ENCODE measurements at regions not wholly inside any gene's neighbourhood (a gene's known extent, or its start where the extent isn't known, plus 50 kb on each side); places are given as distances from the start of the nearest gene placed in this dataset.

DNA sequence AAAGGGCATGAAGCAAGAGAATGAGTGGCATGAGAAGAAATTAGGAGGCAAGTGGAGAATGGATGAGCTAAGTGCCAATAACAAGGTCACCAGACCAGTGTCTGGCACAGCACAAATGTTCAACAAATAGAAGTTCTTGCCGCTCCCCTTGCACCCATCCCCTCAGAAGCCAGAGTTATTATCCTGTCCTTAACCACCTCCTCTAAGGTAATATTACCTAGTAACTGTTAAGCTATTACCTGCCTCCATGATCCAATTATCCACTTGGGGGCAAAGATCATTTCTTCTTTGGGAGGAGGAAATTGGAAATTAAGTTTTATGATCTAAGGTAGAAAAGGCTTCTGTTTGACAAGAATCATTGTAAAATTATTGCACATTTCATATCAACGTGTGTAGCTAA, 133.8 kb downstream of the FOXA2 start:
- DNase-seq (ENCODE audit: low spot score in 2 of 2) = no peak
- in situ Hi-C loops (cut with MboI; ENCODE audit: low sequenced_read_pairs) = no loop called here
- no peaks in the 10 kb centered on the region for H3K27me3 ChIP-seq (ENCODE audit: low read depth)
- no peaks in the 10 kb centered on the region for H3K36me3 ChIP-seq (replicated peaks)
- H3K4me1 ChIP-seq = no peaks in the 10 kb centered on the region
- H3K9me3 ChIP-seq = no peaks in the 10 kb centered on the region
- no peak overlapping the region for H3K4me3 ChIP-seq

- no peaks in the 10 kb centered on the region for H3K4me1 ChIP-seq
- H3K4me3 ChIP-seq = no peak overlapping the region
- in situ Hi-C loops (cut with MboI; ENCODE audit: low sequenced_read_pairs) = no loop called here
- no peaks in the 10 kb centered on the region for H3K9me3 ChIP-seq
- H3K36me3 ChIP-seq (replicated peaks) = no peaks in the 10 kb centered on the region
- no peak for DNase-seq (ENCODE audit: low spot score in 2 of 2)
- no peaks in the 10 kb centered on the region for H3K27me3 ChIP-seq (ENCODE audit: low read depth)
These were observed 135.0 kb downstream of the FOXA2 start for GRCh38 chr20:22449188-22449973.

- no peaks in the 10 kb centered on the region for H3K9me3 ChIP-seq
- DNase-seq (ENCODE audit: low spot score in 2 of 2) = no peak
- no peak overlapping the region for H3K4me3 ChIP-seq
- H3K27me3 ChIP-seq (ENCODE audit: low read depth) = no peaks in the 10 kb centered on the region
- H3K4me1 ChIP-seq = no peaks in the 10 kb centered on the region
- in situ Hi-C loops (cut with MboI; ENCODE audit: low sequenced_read_pairs) = no loop called here
- H3K36me3 ChIP-seq (replicated peaks) = no peaks in the 10 kb centered on the region
These were observed 137.0 kb downstream of the FOXA2 start for GRCh38 chr20:22447447-22447778.

GRCh38 chr20:22446613-22447446, 137.5 kb downstream of the FOXA2 start:
- Histone ChIP-seq H3K36me3 (replicated peaks) (no peaks in the 10 kb centered on the region), H3K9me3 (no peaks in the 10 kb centered on the region), H3K4me1 (no peaks in the 10 kb centered on the region), H3K27me3 (ENCODE audit: low read depth) (no peaks in the 10 kb centered on the region), H3K4me3 (no peak overlapping the region)
- DNase-seq (ENCODE audit: low spot score in 2 of 2) = no peak
- in situ Hi-C loops (cut with MboI; ENCODE audit: low sequenced_read_pairs) = no loop called here

GRCh38 chr20:22442318-22442717, 142.1 kb downstream of the FOXA2 start:
- no peak for DNase-seq (ENCODE audit: low spot score in 2 of 2)
- Histone ChIP-seq H3K4me1 (no peaks in the 10 kb centered on the region), H3K27me3 (ENCODE audit: low read depth) (no peaks in the 10 kb centered on the region), H3K4me3 (no peak overlapping the region), H3K36me3 (replicated peaks) (no peaks in the 10 kb centered on the region), H3K9me3 (no peaks in the 10 kb centered on the region)
- in situ Hi-C loops (cut with MboI; ENCODE audit: low sequenced_read_pairs) = no loop called here

DNA sequence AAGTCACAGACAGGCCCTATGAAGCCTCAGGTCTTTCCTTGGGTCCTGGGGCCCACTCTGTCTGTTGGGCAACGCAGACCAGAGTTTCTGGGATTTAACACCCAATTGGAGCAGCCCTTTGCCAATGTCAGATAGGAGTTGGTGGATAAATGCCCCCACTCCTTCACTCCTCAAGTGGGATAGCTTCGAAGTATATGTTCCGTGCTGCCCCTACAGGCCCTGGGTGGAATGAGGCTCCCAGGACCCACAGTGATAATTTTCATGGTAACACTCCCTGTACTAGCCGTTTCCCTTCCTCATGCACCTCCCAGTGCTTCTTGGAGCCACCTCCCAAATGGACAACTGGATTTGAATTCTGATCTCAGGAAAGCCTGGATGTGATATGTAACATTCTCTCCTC, 145.4 kb downstream of the FOXA2 start:
- in situ Hi-C loops (cut with MboI; ENCODE audit: low sequenced_read_pairs) = no loop called here
- H3K9me3 ChIP-seq = no peaks in the 10 kb centered on the region
- no peaks in the 10 kb centered on the region for H3K27me3 ChIP-seq (ENCODE audit: low read depth)
- no peaks in the 10 kb centered on the region for H3K36me3 ChIP-seq (replicated peaks)
- H3K4me3 ChIP-seq = no peak overlapping the region
- DNase-seq (ENCODE audit: low spot score in 2 of 2) = no peak
- H3K4me1 ChIP-seq = no peaks in the 10 kb centered on the region

DNA sequence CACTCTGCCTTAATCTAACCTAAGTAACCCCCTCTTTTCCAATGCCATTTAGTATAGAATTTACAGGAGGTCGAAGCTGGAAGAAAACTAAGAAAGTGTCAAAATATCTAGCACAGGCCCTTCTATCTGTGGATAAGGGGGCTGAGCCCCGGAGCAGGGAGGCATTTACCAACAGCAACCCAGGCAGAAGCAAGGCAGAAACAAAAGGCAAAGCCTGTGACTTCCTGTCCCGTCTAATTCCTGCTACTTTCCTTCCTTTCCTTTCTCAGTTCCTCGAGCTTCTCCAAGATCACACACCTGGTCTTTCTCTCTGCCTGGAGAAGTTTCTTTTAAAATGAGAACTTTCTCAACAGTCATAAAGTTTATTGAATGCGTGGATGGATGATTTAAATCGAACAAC, 146.0 kb downstream of the FOXA2 start:
- no peaks in the 10 kb centered on the region for H3K9me3 ChIP-seq
- H3K4me3 ChIP-seq = no peak overlapping the region
- in situ Hi-C loops (cut with MboI; ENCODE audit: low sequenced_read_pairs) = no loop called here
- no peak for DNase-seq (ENCODE audit: low spot score in 2 of 2)
- H3K27me3 ChIP-seq (ENCODE audit: low read depth) = no peaks in the 10 kb centered on the region
- no peaks in the 10 kb centered on the region for H3K36me3 ChIP-seq (replicated peaks)
- no peaks in the 10 kb centered on the region for H3K4me1 ChIP-seq

GRCh38 chr20:22437354-22437753, 147.0 kb downstream of the FOXA2 start:
- in situ Hi-C loops (cut with MboI; ENCODE audit: low sequenced_read_pairs) = no loop called here
- no peaks in the 10 kb centered on the region for H3K27me3 ChIP-seq (ENCODE audit: low read depth)
- no peak for DNase-seq (ENCODE audit: low spot score in 2 of 2)
- no peak overlapping the region for H3K4me3 ChIP-seq
- no peaks in the 10 kb centered on the region for H3K4me1 ChIP-seq
- H3K36me3 ChIP-seq (replicated peaks) = no peaks in the 10 kb centered on the region
- no peaks in the 10 kb centered on the region for H3K9me3 ChIP-seq

- no peaks in the 10 kb centered on the region for H3K36me3 ChIP-seq (replicated peaks)
- in situ Hi-C loops (cut with MboI; ENCODE audit: low sequenced_read_pairs) = no loop called here
- no peaks in the 10 kb centered on the region for H3K9me3 ChIP-seq
- no peaks in the 10 kb centered on the region for H3K27me3 ChIP-seq (ENCODE audit: low read depth)
- no peak for DNase-seq (ENCODE audit: low spot score in 2 of 2)
- H3K4me3 ChIP-seq = no peak overlapping the region
- no peaks in the 10 kb centered on the region for H3K4me1 ChIP-seq
These were observed 153.0 kb downstream of the FOXA2 start for GRCh38 chr20:22431419-22431818.

- H3K27me3 ChIP-seq (ENCODE audit: low read depth) = no peaks in the 10 kb centered on the region
- H3K36me3 ChIP-seq (replicated peaks) = no peaks in the 10 kb centered on the region
- H3K4me3 ChIP-seq = no peak overlapping the region
- no peak for DNase-seq (ENCODE audit: low spot score in 2 of 2)
- in situ Hi-C loops (cut with MboI; ENCODE audit: low sequenced_read_pairs) = no loop called here
- H3K9me3 ChIP-seq = no peaks in the 10 kb centered on the region
- no peaks in the 10 kb centered on the region for H3K4me1 ChIP-seq
These were observed 153.6 kb downstream of the FOXA2 start for GRCh38 chr20:22430746-22431168.

GRCh38 chr20:22430154-22430745, 154.1 kb downstream of the FOXA2 start:
- no peak for DNase-seq (ENCODE audit: low spot score in 2 of 2)
- in situ Hi-C loops (cut with MboI; ENCODE audit: low sequenced_read_pairs) = no loop called here
- no peaks in the 10 kb centered on the region for H3K36me3 ChIP-seq (replicated peaks)

DNA sequence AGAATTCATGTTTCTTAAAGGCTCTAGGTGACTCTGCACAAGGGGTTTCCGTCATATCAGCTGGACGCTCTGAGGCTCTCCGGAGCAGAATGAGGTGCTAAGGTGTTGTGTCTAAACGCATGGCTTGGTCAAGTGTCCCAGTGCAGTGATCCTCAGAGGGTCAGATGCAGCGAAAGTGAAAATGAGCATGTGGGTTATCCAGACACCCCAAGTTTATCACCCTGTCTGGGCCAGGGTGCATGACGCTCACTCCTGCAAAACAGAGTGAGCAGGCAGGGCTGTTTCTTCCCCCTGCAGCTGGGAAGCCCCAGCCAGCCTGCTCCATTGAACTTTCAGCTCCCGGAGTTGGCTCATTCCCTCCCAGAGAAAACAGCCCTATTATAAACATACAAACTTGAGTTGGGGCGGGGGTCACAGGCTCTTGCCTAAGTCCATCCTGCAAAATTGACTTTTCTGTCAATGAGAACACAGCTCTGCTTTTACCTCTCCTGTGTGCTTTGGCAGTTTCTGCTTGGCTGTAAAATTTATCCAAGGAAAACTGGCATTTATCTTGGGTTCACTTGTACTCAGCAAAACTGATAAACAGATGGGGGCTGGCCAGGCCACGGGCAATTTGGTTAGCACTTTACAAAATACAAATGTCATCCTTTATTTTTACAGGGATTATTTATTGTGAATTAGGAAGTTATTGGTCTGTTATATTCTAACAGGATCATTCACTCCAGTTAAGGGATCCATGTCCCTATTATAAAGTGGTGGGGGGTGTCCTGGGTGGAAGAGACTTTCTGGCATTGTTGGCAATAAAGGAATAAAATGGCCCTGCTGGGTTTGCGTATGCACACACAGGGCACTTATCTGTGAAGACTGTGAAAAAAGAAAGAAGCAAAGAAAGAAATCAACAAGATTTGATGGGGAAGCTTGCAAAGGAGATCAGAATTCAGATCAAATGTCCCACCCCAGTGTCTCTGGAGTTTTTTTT, 154.9 kb downstream of the FOXA2 start:
- Histone ChIP-seq H3K36me3 (replicated peaks) (no peaks in the 10 kb centered on the region), H3K9me3 (no peaks in the 10 kb centered on the region), H3K27me3 (ENCODE audit: low read depth) (no peaks in the 10 kb centered on the region), H3K4me1 (no peaks in the 10 kb centered on the region), H3K4me3 (no peak overlapping the region)
- in situ Hi-C loops (cut with MboI; ENCODE audit: low sequenced_read_pairs) = no loop called here
- DNase-seq (ENCODE audit: low spot score in 2 of 2) = no peak

More at GRCh38 chr20:22430154-22430745, 154.1 kb downstream of the FOXA2 start:
- H3K9me3 ChIP-seq = no peaks in the 10 kb centered on the region
- H3K4me3 ChIP-seq = no peak overlapping the region
- no peaks in the 10 kb centered on the region for H3K4me1 ChIP-seq
- no peaks in the 10 kb centered on the region for H3K27me3 ChIP-seq (ENCODE audit: low read depth)

DNA sequence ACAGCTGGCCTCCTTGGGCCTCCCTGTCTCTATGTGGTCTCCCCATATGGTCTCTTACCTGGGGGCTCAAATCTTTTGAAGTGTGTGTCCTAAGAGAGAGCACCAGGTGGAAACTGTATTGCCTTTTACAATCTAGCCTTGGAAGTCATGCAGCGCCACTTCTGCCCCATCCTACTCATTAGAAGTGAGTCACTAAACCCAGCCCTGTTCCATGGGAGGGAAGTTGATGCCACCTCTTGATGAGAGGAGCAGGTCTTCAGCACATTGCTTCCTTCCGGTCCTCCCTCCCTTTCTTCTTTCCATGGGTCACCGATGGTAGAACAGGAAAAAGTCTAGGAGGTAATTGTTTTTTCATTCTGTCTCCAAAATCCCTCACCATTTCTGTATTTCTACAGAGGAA, 156.3 kb downstream of the FOXA2 start:
- DNase-seq (ENCODE audit: low spot score in 2 of 2) = no peak
- no peaks in the 10 kb centered on the region for H3K9me3 ChIP-seq
- no peaks in the 10 kb centered on the region for H3K27me3 ChIP-seq (ENCODE audit: low read depth)
- H3K4me1 ChIP-seq = no peaks in the 10 kb centered on the region
- H3K36me3 ChIP-seq (replicated peaks) = no peaks in the 10 kb centered on the region
- in situ Hi-C loops (cut with MboI; ENCODE audit: low sequenced_read_pairs) = no loop called here
- H3K4me3 ChIP-seq = no peak overlapping the region
